ENCODE measurements at regions not wholly inside any gene's neighbourhood (a gene's known extent, or its start where the extent isn't known, plus 50 kb on each side); places are given as distances from the start of the nearest gene placed in this dataset.

DNA sequence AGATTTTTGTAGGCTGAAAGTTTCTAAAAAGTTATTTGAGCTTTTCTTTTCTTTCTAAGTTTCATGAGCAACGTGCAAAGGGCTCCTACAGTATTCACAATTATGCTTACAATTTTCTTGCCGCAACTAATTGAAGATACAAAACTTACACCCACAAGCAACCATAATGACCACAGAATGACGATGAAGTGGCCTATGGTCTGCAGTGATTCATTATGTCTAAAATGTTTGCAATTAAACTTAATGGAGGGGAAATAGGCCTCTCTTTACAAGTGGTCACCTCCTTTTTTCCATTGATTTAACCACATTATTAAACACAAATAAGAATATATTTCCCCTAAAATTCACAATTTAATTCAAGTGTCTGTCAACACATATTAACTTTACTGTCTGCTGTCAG is 732.6 kb upstream of the FLRT2 start (continued):
- TF ChIP-seq, protein P1, sequence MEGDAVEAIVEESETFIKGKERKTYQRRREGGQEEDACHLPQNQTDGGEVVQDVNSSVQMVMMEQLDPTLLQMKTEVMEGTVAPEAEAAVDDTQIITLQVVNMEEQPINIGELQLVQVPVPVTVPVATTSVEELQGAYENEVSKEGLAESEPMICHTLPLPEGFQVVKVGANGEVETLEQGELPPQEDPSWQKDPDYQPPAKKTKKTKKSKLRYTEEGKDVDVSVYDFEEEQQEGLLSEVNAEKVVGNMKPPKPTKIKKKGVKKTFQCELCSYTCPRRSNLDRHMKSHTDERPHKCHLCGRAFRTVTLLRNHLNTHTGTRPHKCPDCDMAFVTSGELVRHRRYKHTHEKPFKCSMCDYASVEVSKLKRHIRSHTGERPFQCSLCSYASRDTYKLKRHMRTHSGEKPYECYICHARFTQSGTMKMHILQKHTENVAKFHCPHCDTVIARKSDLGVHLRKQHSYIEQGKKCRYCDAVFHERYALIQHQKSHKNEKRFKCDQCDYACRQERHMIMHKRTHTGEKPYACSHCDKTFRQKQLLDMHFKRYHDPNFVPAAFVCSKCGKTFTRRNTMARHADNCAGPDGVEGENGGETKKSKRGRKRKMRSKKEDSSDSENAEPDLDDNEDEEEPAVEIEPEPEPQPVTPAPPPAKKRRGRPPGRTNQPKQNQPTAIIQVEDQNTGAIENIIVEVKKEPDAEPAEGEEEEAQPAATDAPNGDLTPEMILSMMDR (IDR thresholded peaks at IDR 0.05; ENCODE audit: poor library complexity, severe bottlenecking) = no peak

DNA sequence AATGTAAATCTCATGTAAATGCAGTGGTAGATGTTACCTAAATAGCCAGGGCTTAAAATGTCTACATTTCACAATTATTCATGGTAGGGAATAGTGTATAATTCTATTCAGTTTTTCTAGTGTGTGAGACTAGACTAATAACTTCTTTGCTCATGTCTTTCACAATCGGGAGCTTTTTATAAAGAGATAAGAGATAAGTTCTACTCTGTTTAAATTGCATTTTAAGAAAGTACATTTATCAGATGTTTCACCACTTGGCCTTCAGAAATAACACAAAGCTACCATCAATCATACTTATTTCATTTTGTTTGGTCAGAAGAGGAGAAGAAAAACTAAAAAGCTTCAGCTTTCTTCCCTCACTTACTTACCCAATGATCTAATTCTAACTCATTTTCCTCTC is 725.5 kb upstream of the FLRT2 start:
- Histone ChIP-seq H4K20me1 (ENCODE audit: insufficient read depth) (no peaks in the 10 kb centered on the region), H3F3A (ENCODE audit: insufficient read depth, low read length, poor library complexity, severe bottlenecking) (no peaks in the 10 kb centered on the region), H3K27ac (ENCODE audit: low read length) (no peak overlapping the region), H3K27me3 (ENCODE audit: insufficient read depth, low read depth, low read length) (no peaks in the 10 kb centered on the region), H3K9ac (ENCODE audit: low read length) (no peak overlapping the region), H2AFZ (ENCODE audit: low read depth, low read length) (no peak overlapping the region), H3K9me3 (ENCODE audit: low read length) (no peaks in the 10 kb centered on the region), H3K4me2 (ENCODE audit: low read length) (no peak overlapping the region), H3K4me3 (ENCODE audit: low read length) (no peak overlapping the region), H3K36me3 (ENCODE audit: insufficient read depth, low read length) (no peaks in the 10 kb centered on the region), H3K79me2 (replicated peaks; ENCODE audit: insufficient read depth, low read length) (no peaks in the 10 kb centered on the region), H3K9me2 (ENCODE audit: insufficient read depth, low read length) (no peaks in the 10 kb centered on the region)
- TF ChIP-seq, protein P2, sequence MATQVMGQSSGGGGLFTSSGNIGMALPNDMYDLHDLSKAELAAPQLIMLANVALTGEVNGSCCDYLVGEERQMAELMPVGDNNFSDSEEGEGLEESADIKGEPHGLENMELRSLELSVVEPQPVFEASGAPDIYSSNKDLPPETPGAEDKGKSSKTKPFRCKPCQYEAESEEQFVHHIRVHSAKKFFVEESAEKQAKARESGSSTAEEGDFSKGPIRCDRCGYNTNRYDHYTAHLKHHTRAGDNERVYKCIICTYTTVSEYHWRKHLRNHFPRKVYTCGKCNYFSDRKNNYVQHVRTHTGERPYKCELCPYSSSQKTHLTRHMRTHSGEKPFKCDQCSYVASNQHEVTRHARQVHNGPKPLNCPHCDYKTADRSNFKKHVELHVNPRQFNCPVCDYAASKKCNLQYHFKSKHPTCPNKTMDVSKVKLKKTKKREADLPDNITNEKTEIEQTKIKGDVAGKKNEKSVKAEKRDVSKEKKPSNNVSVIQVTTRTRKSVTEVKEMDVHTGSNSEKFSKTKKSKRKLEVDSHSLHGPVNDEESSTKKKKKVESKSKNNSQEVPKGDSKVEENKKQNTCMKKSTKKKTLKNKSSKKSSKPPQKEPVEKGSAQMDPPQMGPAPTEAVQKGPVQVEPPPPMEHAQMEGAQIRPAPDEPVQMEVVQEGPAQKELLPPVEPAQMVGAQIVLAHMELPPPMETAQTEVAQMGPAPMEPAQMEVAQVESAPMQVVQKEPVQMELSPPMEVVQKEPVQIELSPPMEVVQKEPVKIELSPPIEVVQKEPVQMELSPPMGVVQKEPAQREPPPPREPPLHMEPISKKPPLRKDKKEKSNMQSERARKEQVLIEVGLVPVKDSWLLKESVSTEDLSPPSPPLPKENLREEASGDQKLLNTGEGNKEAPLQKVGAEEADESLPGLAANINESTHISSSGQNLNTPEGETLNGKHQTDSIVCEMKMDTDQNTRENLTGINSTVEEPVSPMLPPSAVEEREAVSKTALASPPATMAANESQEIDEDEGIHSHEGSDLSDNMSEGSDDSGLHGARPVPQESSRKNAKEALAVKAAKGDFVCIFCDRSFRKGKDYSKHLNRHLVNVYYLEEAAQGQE (IDR thresholded peaks at IDR 0.05; ENCODE audit: borderline replicate concordance) = no peak
- TF ChIP-seq RAD21 (conservative IDR thresholded peaks at IDR 0.05) (no peak), TAF1 (IDR thresholded peaks at IDR 0.05; ENCODE audit: low read depth) (no peak), EP300 (conservative IDR thresholded peaks at IDR 0.05; ENCODE audit: poor library complexity, severe bottlenecking) (no peak), POLR2AphosphoS5 (IDR thresholded peaks at IDR 0.05) (no peak), EZH2 (IDR thresholded peaks at IDR 0.05; ENCODE audit: borderline replicate concordance, insufficient read depth, low read length, poor library complexity, severe bottlenecking) (no peak), MXI1 (conservative IDR thresholded peaks at IDR 0.05; ENCODE audit: poor library complexity, severe bottlenecking) (no peak), SMC3 (conservative IDR thresholded peaks at IDR 0.05; ENCODE audit: poor library complexity) (no peak)
- TF ChIP-seq, protein P1 (IDR thresholded peaks at IDR 0.05; ENCODE audit: poor library complexity, severe bottlenecking) = no peak

DNA sequence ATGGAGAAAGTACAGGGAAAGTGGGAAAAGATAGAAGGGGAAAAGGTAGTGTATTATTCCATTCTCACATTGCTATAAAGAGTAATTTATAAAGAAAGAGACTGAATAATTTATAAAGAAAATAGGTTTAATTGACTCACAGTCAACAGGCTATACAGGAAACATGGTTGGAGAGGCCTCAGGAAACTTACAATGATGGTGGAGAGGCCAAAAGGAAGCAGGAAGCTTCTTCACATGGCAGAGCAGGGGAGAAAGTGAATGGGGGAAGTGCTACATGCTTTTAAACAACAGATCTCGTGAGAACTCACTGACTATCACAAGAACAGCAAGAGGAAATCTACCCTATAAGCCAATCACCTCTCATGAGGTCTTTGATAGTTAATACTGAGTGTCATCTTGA is 725.0 kb upstream of the FLRT2 start:
- no peak overlapping the region for H2AFZ ChIP-seq (ENCODE audit: low read depth, low read length)

More for the DNA sequence above, 725.0 kb upstream of the FLRT2 start:
- Histone ChIP-seq H3K9me2 (ENCODE audit: insufficient read depth, low read length) (no peaks in the 10 kb centered on the region), H3K27ac (ENCODE audit: low read length) (no peak overlapping the region), H3K4me2 (ENCODE audit: low read length) (no peak overlapping the region), H4K20me1 (ENCODE audit: insufficient read depth) (no peaks in the 10 kb centered on the region), H3F3A (ENCODE audit: insufficient read depth, low read length, poor library complexity, severe bottlenecking) (no peaks in the 10 kb centered on the region), H3K79me2 (replicated peaks; ENCODE audit: insufficient read depth, low read length) (no peaks in the 10 kb centered on the region), H3K9me3 (ENCODE audit: low read length) (no peaks in the 10 kb centered on the region), H3K4me3 (ENCODE audit: low read length) (no peak overlapping the region), H3K9ac (ENCODE audit: low read length) (no peak overlapping the region), H3K36me3 (ENCODE audit: insufficient read depth, low read length) (no peaks in the 10 kb centered on the region), H3K27me3 (ENCODE audit: insufficient read depth, low read depth, low read length) (no peaks in the 10 kb centered on the region)
- TF ChIP-seq, protein P2 (IDR thresholded peaks at IDR 0.05; ENCODE audit: borderline replicate concordance) = no peak
- TF ChIP-seq POLR2AphosphoS5 (IDR thresholded peaks at IDR 0.05) (no peak), RAD21 (conservative IDR thresholded peaks at IDR 0.05) (no peak), SMC3 (conservative IDR thresholded peaks at IDR 0.05; ENCODE audit: poor library complexity) (no peak), MXI1 (conservative IDR thresholded peaks at IDR 0.05; ENCODE audit: poor library complexity, severe bottlenecking) (no peak), TAF1 (IDR thresholded peaks at IDR 0.05; ENCODE audit: low read depth) (no peak), EP300 (conservative IDR thresholded peaks at IDR 0.05; ENCODE audit: poor library complexity, severe bottlenecking) (no peak), EZH2 (IDR thresholded peaks at IDR 0.05; ENCODE audit: borderline replicate concordance, insufficient read depth, low read length, poor library complexity, severe bottlenecking) (no peak)
- TF ChIP-seq, protein P1 (IDR thresholded peaks at IDR 0.05; ENCODE audit: poor library complexity, severe bottlenecking) = no peak
